B cell (primary cell): ENCODE measurements at regions not wholly inside any gene's neighbourhood (a gene's known extent, or its start where the extent isn't known, plus 50 kb on each side); places are given as distances from the start of the nearest gene placed in this dataset.

Experiments
- ATAC-seq: fragments of 200-7000 bp; cut with Tn5 transposase; one replicate; pipeline ENCODE4 v1.10.0; 2021; ENCODE audit warnings: low read depth, mild to moderate bottlenecking, moderate number of reproducible peaks, moderate library complexity
- CTCF ChIA-PET: fragments of 350-600 bp; sonication (Branson Sonifier 250); formaldehyde crosslinking; loops from one replicate; lab custom pipeline; 2021; ENCODE audit warnings: antibody characterized with exemption, inconsistent platforms; lab: Charles Lee
- POLR2A ChIA-PET: fragments of 350-600 bp; sonication (Branson Sonifier 250); formaldehyde crosslinking; loops from one replicate; lab custom pipeline; 2021; ENCODE audit warnings: antibody characterized with exemption; lab: Charles Lee
- DNase-seq: peaks from one replicate; pipeline ENCODE4 v3.0.0; 2013
- H2AFZ ChIP-seq: 2 replicates; pipeline ENCODE4 v1.6.1; 2012; ENCODE audit warnings: mild to moderate bottlenecking, low read depth, low read length; ENCODE audit not compliant: insufficient read depth, poor library complexity, severe bottlenecking
- H3K27ac ChIP-seq, 2 donors: 1 replicate in 1 of 2; 2 replicates in 1 of 2; pipeline ENCODE4 v1.5.1; 2012 to 2013; ENCODE audit warnings: low read length in 2 of 2, mild to moderate bottlenecking in 2 of 2, moderate library complexity in 1 of 2
- H3K27me3 ChIP-seq, 4 experiments: fragments of 200-600 bp in 1 of 4; sonication (generic) in 1 of 4; replicated peaks in 1 of 4; 1 replicate in 2 of 4; 2 replicates in 2 of 4; pipeline versions ENCODE4 v1.6.1 to v1.7.0; 2013 to 2016; ENCODE audit warnings: low read length in 3 of 4, mild to moderate bottlenecking in 2 of 4, mixed read lengths in 1 of 4, moderate library complexity in 1 of 4; ENCODE audit not compliant: insufficient read depth in 4 of 4, control insufficient read depth in 3 of 4; ENCODE audit errors: control extremely low read depth in 1 of 4
- H3K36me3 ChIP-seq, 2 experiments: replicated peaks in 1 of 2; 1 replicate in 1 of 2; 2 replicates in 1 of 2; pipeline versions ENCODE4 v1.6.1 to v1.7.1; 2013; ENCODE audit warnings: low read length in 1 of 2; ENCODE audit not compliant: insufficient read depth in 2 of 2, control insufficient read depth in 1 of 2; ENCODE audit errors: control extremely low read depth in 1 of 2, extremely low read depth in 1 of 2
- H3K4me1 ChIP-seq, 2 donors: fragments of 200-600 bp in 1 of 2; sonication (generic) in 1 of 2; 1 replicate in 1 of 2; 2 replicates in 1 of 2; pipeline versions ENCODE4 v1.5.1 to v1.6.1; 2013 to 2017; ENCODE audit warnings: low read length in 2 of 2; ENCODE audit not compliant: control insufficient read depth in 2 of 2, insufficient read depth in 2 of 2
- H3K4me2 ChIP-seq: replicated peaks from 2 replicates; pipeline ENCODE3; 2012; ENCODE audit warnings: mild to moderate bottlenecking, low read depth, low read length; ENCODE audit not compliant: poor library complexity, severe bottlenecking
- H3K4me3 ChIP-seq, 5 experiments: fragments of 200-600 bp in 1 of 5; sonication (generic) in 1 of 5; 1 replicate in 3 of 5; 2 replicates in 2 of 5; pipeline versions ENCODE4 v1.5.1 to v1.7.0; 2011 to 2016; ENCODE audit warnings: low read length in 4 of 5, mild to moderate bottlenecking in 4 of 5, low read depth in 2 of 5, control low read depth in 1 of 5, moderate library complexity in 1 of 5; ENCODE audit not compliant: insufficient read depth in 1 of 5; ENCODE audit errors: control extremely low read depth in 1 of 5, extremely low read depth in 1 of 5
- H3K79me2 ChIP-seq: fragments of 200-600 bp; sonication (generic); one replicate; pipeline ENCODE4 v1.6.0; 2016; ENCODE audit warnings: low read length; ENCODE audit not compliant: control insufficient read depth, insufficient read depth
- H3K9ac ChIP-seq: fragments of 200-600 bp; sonication (generic); 2 replicates; pipeline ENCODE4 v1.6.1; 2017; ENCODE audit warnings: mild to moderate bottlenecking, low read length, moderate library complexity
- H3K9me3 ChIP-seq, 3 donors: one replicate each; pipeline versions ENCODE4 v1.6.1 to v1.7.1; 2013; ENCODE audit warnings: low read length in 2 of 3; ENCODE audit not compliant: control insufficient read depth in 2 of 3, insufficient read depth in 1 of 3; ENCODE audit errors: control extremely low read depth in 1 of 3
- H4K20me1 ChIP-seq: 2 replicates; pipeline ENCODE4 v1.6.0; 2012; ENCODE audit warnings: mild to moderate bottlenecking, low read length; ENCODE audit not compliant: insufficient read depth, control insufficient read depth, poor library complexity, severe bottlenecking
- H3K27ac Mint-ChIP-seq: one replicate; pipeline ENCODE4 v1.8.0; 2021; ENCODE audit warnings: mixed read lengths
- H3K27me3 Mint-ChIP-seq: one replicate; pipeline ENCODE4 v1.8.0; 2021; ENCODE audit warnings: mixed read lengths
- H3K4me1 Mint-ChIP-seq: one replicate; pipeline ENCODE4 v1.8.0; 2021; ENCODE audit warnings: mixed read lengths
- H3K4me3 Mint-ChIP-seq: one replicate; pipeline ENCODE4 v1.8.0; 2021; ENCODE audit warnings: mixed read lengths
- H3K9me3 Mint-ChIP-seq: one replicate; pipeline ENCODE4 v1.8.0; 2022; ENCODE audit warnings: mixed read lengths; ENCODE audit not compliant: insufficient read depth
- EZH2 ChIP-seq: IDR thresholded peaks from 2 replicates; pipeline ENCODE4 v1.6.1; 2012; ENCODE audit warnings: borderline replicate concordance, low read depth, mild to moderate bottlenecking, moderate library complexity, low read length; ENCODE audit not compliant: insufficient read depth, poor library complexity, severe bottlenecking
- WGBS: methylation state at CpG from one replicate; pipeline ENCODE4 v1.1.5; 2013; ENCODE audit warnings: missing lambda C conversion rate; ENCODE audit not compliant: insufficient coverage; 5-methylcytosine and 5-hydroxymethylcytosine counted together
- intact Hi-C: fragments of 100-400 bp; cut with micrococcal nuclease; formaldehyde crosslinking; loops from one replicate; pipeline ENCODE4 v1.10.0; 2022
- TF ChIP-seq, protein P1 (sequence below): fragments of 200-600 bp; IDR thresholded peaks from one replicate; pipeline ENCODE4 v1.8.0; 2022; ENCODE audit warnings: antibody characterized with exemption, mild to moderate bottlenecking

DNA sequence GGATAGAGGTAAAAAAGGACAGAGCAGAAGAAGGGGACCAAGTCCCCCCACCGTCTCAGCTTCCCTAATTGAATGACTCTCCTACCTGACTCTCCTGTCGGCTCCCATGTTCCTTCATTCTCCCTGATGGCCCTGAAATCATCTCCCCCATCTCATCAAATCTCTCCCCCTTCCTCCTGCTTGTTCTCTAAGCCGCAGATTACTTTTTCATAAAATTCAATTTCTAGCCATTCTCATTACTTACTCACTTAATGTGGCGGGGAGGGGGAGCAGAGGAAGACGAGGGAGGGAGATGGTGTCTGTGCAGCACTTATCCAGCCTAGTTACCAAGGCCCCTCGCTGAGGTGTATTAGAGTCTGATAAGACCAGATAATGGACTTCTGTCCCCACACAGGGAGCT is 161.5 kb downstream of the CCT6B start:
- no peak for ATAC-seq
- Histone ChIP-seq H3K36me3 (no peaks in the 10 kb centered on the region), H3K4me3 (no peak overlapping the region), H3K4me1 (no peaks in the 10 kb centered on the region), H3K4me2 (no peak overlapping the region), H3K27ac (no peak overlapping the region), H3K9ac (no peak overlapping the region), H2AFZ (no peak overlapping the region), H3K27me3 (peaks cover 0 to 5% (median 0%) of the 10 kb centered on the region in 4 experiments), H3K79me2 (no peaks in the 10 kb centered on the region), H4K20me1 (no peaks in the 10 kb centered on the region), H3K9me3 (no peaks in the 10 kb centered on the region)
- no peak overlapping the region for H3K27ac Mint-ChIP-seq
- H3K9me3 Mint-ChIP-seq, result peaks cover 4% of the 10 kb centered on the region
- no peak overlapping the region for H3K4me3 Mint-ChIP-seq
- H3K4me1 Mint-ChIP-seq, result no peaks in the 10 kb centered on the region
- intact Hi-C loops, result no loop called here
- DNase-seq, result no peak
- ChIA-PET POLR2A (no interaction called here), CTCF (no interaction called here)
- TF ChIP-seq, protein P1, sequence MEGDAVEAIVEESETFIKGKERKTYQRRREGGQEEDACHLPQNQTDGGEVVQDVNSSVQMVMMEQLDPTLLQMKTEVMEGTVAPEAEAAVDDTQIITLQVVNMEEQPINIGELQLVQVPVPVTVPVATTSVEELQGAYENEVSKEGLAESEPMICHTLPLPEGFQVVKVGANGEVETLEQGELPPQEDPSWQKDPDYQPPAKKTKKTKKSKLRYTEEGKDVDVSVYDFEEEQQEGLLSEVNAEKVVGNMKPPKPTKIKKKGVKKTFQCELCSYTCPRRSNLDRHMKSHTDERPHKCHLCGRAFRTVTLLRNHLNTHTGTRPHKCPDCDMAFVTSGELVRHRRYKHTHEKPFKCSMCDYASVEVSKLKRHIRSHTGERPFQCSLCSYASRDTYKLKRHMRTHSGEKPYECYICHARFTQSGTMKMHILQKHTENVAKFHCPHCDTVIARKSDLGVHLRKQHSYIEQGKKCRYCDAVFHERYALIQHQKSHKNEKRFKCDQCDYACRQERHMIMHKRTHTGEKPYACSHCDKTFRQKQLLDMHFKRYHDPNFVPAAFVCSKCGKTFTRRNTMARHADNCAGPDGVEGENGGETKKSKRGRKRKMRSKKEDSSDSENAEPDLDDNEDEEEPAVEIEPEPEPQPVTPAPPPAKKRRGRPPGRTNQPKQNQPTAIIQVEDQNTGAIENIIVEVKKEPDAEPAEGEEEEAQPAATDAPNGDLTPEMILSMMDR, result no peak
- TF ChIP-seq EZH2, result no peak
- 71% methylated on average over 3 of the region's 6 CpGs for WGBS
- H3K27me3 Mint-ChIP-seq, result peaks cover 33% of the 10 kb centered on the region

DNA sequence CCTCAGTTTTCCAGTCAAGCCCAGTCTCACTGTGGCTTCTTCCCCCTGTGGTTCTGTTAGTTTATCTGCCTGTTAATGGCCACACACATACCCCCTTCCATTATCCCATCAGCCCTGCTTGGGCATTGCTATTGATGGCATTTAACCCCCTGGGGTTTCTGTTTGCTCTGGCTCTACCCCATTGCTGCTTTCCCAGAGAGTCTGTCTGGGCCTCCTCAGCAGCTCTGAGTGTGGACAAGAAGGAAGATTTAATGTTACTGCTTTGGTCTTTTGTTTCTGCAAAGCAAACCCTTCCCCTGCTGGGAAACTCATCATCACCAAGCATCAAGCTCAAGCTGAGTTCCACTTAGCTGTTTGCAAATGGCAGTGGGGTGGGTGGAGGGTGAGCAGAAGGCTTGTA is 162.7 kb downstream of the CCT6B start:
- no peaks in the 10 kb centered on the region for H4K20me1 ChIP-seq
- H3K27me3 Mint-ChIP-seq, result peaks cover 33% of the 10 kb centered on the region

More for the DNA sequence above, 162.7 kb downstream of the CCT6B start:
- no peak overlapping the region for H3K27ac ChIP-seq
- no peaks in the 10 kb centered on the region for H3K9me3 ChIP-seq
- ChIA-PET CTCF (no interaction called here), POLR2A (no interaction called here)
- H3K9me3 Mint-ChIP-seq, result peaks cover 4% of the 10 kb centered on the region
- H3K4me1 ChIP-seq, result no peaks in the 10 kb centered on the region
- no peak overlapping the region for H3K4me3 Mint-ChIP-seq
- intact Hi-C loops, result no loop called here
- H3K27me3 ChIP-seq, result peaks cover 0 to 5% (median 0%) of the 10 kb centered on the region in 4 experiments
- no peak overlapping the region for H2AFZ ChIP-seq
- no peaks in the 10 kb centered on the region for H3K79me2 ChIP-seq
- H3K4me3 ChIP-seq, result no peak overlapping the region
- TF ChIP-seq, protein P1, result no peak
- TF ChIP-seq EZH2, result no peak
- no peak overlapping the region for H3K9ac ChIP-seq
- no peak for DNase-seq
- no peaks in the 10 kb centered on the region for H3K36me3 ChIP-seq
- H3K4me2 ChIP-seq, result no peak overlapping the region
- no peaks in the 10 kb centered on the region for H3K4me1 Mint-ChIP-seq
- no peak for ATAC-seq
- no peak overlapping the region for H3K27ac Mint-ChIP-seq
